NCI-H82 treated with DMSO at 0.1 percent for 48 hours (cell line): ENCODE measurements at regions not wholly inside any gene's neighbourhood (a gene's known extent, or its start where the extent isn't known, plus 50 kb on each side); places are given as distances from the start of the nearest gene placed in this dataset.
"Not testable (repeated sequence)": the region's sequence is repeated elsewhere in the genome, so short reads cannot be mapped to it uniquely, and the experiment has no call there.

Experiments
- DNase-seq: peaks from one replicate; lab custom pipeline; 2025; ENCODE audit not compliant: unreplicated experiment; lab: John Stamatoyannopoulos, UW

- DNase-seq, result not testable (repeated sequence)
These were observed 97.0 kb upstream of the FGF3 start for GRCh38 chr11:69916251-69916649.

DNA sequence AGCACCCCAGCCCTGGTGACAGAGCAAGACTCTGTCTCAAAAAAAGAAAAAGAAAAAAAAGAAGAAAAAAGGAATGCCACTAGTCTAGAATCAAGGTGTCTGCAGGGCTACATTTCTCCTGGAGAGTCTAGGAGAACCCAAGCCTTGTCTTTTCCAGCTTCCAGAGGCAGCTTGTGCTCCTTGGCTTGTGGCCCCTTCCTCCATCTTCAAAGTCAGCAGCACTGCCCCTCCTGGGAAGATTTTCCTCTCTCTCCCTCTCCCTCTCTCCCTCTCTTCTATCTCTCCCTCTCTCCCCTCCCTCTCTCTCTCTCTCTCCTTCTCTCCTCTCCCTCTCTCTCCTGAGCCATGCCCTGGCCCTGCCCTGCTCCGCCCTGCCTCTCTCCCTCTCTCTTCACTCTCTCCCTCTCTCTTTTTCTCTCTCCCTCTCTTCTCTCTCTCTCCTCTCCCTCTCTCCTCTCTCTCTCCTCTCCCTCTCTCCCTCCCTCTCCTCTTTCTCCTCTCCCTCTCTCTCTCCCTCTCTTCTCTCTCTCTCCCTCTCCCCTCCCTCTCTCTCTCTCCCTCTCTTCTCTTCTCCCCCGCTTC is 97.7 kb upstream of the FGF3 start:
- no peak for DNase-seq

DNA sequence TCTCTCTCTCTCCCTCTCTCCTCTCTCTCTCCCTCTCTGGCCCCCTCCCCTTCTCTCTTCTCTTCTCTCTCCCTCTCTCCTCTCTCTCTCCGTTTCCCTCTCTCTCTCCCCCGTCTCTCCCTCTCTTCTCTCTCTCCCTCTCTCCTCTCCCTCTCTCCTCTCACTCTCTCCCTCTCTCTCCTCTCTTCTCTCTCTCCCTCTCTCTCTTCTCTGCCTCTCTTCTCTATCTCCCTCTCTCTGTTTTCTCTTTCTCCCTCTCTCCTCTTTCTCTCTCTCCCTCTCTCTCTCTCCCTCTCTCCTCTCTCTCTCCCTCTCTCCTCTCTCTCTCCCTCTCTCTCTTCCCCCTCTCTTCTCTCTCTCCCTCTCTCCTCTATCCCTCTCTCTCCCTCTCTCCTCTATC is 98.3 kb upstream of the FGF3 start:
- DNase-seq, result no peak

GRCh38 chr11:69918231-69918937 is 99.2 kb upstream of the FGF3 start:
- no peak for DNase-seq

- no peak for DNase-seq
These were observed 99.9 kb upstream of the FGF3 start for GRCh38 chr11:69918938-69919650.

DNA sequence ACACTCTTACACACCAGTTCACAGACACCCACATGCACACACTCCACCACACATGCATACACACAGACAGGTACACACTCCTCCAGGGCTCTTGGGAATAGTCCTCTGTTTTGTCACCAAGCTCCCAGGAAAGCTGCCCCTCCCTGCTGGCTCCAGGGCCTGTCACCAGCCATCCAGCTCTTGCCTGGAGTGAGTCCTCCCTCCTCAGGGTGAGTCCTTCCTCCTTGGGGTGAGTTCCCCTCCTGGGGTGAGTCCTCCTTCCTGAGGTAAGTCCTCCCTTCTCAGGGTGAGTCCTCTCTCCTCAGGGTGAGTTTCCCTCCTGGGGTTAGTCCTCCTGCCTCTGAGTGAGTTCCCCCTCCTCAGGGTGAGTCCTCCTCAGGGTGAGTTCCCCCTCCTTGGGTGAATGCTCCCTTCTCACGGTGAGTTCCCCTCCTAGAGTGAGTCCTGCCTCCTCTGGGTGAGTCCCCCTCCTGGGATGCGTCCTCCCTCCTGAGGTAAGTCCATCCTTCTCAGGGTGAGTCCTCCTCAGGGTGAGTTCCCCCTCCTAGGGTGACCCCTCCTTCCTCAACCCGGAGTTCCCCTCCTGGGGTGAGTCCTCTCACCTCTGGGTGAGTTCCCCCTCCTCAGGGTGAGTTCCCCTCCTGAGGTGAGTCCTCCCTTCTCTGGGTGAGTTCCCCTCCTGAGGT is 100.6 kb upstream of the FGF3 start:
- DNase-seq, result no peak

DNA sequence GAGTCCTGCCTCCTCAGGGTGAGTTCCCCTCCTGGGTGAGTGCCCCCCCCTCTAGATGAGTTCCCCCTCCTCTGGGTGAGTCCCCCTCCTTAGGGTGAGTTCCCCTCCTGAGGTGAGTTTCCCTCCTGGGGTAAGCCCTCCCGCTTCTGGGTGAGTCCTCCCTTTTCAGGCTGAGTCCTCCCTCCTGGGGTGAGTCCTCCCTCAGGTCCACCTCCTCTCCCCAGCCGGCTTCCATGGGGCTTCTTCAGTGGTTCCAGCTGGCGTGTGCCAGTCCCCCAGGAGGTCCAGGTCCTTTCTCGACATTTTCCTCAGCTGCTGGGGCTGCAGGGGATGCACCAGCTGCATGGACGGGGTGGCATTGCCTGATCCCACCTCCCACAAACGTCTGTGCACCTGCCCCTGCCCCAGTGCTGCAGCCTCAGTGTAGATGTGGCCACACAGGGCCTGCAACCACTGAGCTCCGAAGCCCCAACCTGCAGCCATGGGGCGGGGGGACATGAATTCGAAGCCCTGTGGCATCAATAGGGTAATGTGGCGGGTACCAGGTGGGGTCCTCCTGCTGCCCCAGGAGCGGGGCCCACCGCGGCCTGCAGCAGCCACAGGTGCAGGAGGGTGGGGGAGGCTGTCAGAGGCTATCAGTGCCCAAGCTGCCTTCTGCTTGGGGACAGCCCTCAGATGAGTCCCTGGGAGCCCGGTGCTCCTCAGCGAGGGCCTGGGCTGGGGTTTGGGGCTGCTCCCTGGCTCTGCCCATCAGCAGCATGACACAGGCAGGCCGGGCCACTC is 101.3 kb upstream of the FGF3 start:
- DNase-seq, result no peak

GRCh38 chr11:69921128-69922014 is 102.2 kb upstream of the FGF3 start:
- no peak for DNase-seq

GRCh38 chr11:69922015-69922595 is 102.9 kb upstream of the FGF3 start:
- no peak for DNase-seq

DNA sequence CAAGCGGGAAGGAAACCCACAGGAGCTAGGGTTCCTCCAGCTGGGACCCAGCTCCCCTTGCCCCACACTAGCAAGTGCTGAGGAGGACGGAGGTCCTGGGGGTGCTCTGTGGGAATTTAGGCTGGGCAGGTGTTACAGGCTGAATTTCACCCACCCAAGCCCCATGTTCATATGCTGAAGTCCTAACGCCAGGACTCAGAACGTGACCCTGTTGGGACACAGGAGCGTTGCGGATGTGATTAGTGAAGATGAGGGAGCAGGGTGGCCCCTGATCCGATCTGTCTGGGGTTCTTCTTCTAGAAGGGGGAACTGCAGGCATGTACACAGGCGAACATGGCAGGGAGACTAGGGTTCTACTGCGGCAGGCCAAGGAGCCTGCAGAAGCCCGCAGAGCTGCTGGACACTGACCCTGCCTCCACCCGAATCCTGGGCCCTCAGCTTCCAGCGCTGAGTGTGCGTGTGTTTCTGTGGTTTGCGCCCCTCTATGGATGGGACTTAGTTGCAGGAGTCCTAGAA is 103.4 kb upstream of the FGF3 start:
- DNase-seq, result no peak

DNA sequence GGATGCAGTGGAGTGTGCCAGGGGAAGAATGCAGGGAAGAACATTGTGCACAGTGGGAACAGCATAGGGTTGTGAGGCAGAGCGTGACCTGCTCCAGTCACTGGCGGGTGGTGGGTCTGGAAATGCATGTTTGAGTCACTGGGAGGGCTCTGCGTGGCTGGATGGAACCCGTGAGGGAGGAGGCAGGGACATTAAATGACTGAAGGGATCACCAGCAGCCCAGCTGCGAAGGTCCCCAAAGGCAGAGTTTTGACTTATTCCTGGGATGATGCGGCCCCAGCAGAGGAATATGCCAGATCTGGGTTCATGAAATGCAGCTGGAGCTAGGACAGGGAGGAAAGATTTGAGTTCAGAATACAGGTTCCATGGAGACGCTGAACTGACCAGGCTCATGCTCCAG is 104.0 kb upstream of the FGF3 start:
- no peak for DNase-seq

GRCh38 chr11:69923641-69924307 is 104.6 kb upstream of the FGF3 start:
- DNase-seq, result no peak

- DNase-seq, result no peak
These were observed 105.3 kb upstream of the FGF3 start for GRCh38 chr11:69924308-69925161.

DNA sequence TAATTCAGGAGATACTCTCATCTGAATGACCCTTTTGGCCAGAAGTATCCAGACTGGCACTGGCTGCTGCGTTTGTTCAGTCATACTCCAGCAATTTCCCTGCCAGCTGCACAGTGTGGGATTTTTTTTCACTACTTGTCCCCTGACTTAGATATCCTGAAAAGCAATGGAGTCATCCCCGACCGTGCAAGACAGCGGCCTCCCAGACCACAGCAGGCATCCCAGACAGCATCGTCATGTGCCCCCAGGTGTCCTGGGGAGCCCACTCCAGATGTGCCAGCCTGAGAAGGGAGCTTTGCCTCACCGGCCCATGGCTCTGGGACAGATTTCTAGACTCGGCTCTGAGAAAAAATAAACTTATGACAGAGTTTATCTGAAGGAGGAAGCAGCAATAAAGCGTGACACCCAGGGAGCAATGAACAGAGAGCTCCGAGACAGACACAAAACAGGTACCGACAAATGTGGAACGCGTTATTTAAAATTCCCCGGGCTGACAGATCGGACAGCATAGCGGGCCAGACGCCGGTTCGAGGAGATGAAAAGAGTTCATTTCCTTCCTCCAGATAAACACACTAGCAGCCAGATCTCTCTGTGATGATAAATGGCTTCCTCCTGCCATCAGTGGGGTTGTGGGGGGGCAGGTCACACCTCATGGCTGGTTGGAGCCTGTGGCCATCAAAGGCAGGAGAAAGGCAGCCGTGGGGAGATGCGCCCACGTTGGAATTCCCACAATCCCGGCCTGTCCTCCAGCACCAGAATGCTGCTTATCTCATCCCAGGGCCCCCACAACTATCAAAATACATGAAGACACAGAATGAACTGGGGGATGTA is 106.4 kb upstream of the FGF3 start:
- no peak for DNase-seq

DNA sequence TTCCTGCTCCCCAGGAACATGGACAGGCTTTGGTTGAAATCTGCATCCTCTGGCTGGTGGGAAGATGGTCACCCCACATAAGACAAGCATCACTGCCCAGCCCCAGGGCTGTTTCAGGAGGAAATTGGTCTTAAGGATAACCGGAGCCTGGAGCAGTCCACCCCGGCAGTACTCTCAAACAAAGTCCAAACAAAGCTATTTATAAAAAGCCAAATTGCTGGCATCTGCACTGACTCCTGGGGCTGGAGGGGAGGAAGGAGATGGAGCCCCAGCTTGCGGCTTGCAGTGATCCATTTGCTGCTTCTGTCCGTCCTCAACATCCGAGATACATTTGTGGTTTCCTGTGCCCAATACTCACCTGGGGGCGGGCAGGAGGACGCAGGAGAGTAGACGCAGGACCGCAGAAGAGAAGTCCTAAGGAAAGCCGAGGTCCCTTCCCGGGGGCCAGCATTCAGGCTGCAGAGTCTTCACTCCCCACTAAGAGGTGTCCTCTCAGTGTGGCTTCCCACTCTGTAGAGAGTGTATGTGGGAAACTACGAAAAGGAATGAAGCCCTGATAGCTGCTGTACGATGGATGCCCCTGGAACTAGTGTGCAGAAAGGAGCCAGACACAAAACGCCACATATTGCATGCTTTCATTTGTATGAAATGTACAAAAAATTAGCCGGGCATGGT is 107.3 kb upstream of the FGF3 start:
- DNase-seq, result no peak

GRCh38 chr11:69928121-69928520 is 108.9 kb upstream of the FGF3 start:
- no peak for DNase-seq

- DNase-seq, result no peak
These were observed 109.8 kb upstream of the FGF3 start for GRCh38 chr11:69928975-69929374.
